H1 (cell line): ENCODE measurements at regions not wholly inside any gene's neighbourhood (a gene's known extent, or its start where the extent isn't known, plus 50 kb on each side); places are given as distances from the start of the nearest gene placed in this dataset.

Source experiments
- BRCA1 ChIP-seq: IDR thresholded peaks from 2 replicates; pipeline ENCODE4 v1.6.1; 2012; ENCODE audit warnings: low read depth, low read length, improper control_type of control experiment
- CTBP2 ChIP-seq: IDR thresholded peaks from 2 replicates; pipeline ENCODE4 v1.7.0; 2011; ENCODE audit warnings: borderline replicate concordance, mild to moderate bottlenecking, moderate library complexity, mixed read lengths, low read length; ENCODE audit not compliant: insufficient read depth, insufficient read length
- EGR1 ChIP-seq: IDR thresholded peaks from 2 replicates; pipeline ENCODE4 v1.6.1; 2011; ENCODE audit warnings: low read depth, low read length, borderline replicate concordance
- JUN ChIP-seq: IDR thresholded peaks from 2 replicates; pipeline ENCODE4 v1.6.1; 2011; ENCODE audit warnings: low read depth, mild to moderate bottlenecking, improper control_type of control experiment, low read length
- JUND ChIP-seq: IDR thresholded peaks from 2 replicates; pipeline ENCODE4 v1.6.1; 2011; ENCODE audit warnings: mild to moderate bottlenecking, improper control_type of control experiment, low read length
- RXRA ChIP-seq: IDR thresholded peaks from 2 replicates; pipeline ENCODE4 v1.6.1; 2011; ENCODE audit warnings: low read depth, mild to moderate bottlenecking, low read length, moderate library complexity; ENCODE audit not compliant: insufficient read depth
- SP2 ChIP-seq: IDR thresholded peaks from 2 replicates; pipeline ENCODE4 v1.6.1; 2012; ENCODE audit warnings: mild to moderate bottlenecking, low read length, inconsistent platforms
- TAF1 ChIP-seq: IDR thresholded peaks from 2 replicates; pipeline ENCODE4 v1.6.1; 2011; ENCODE audit warnings: mild to moderate bottlenecking, low read depth, low read length
- TEAD4 ChIP-seq: IDR thresholded peaks from 2 replicates; pipeline ENCODE4 v1.6.1; 2012; ENCODE audit warnings: low read depth, low read length, inconsistent platforms, mixed read lengths
- ZNF274 ChIP-seq: IDR thresholded peaks from 2 replicates; pipeline ENCODE4 v1.7.0; 2012; ENCODE audit warnings: low read length, borderline replicate concordance; ENCODE audit errors: extremely low read depth
- TF ChIP-seq, protein P1 (sequence below), 3 experiments: IDR thresholded peaks; 1 replicate in 2 of 3; 2 replicates in 1 of 3; pipeline versions ENCODE4 v1.5.1 to v1.6.1; 2011; ENCODE audit warnings: low read length in 3 of 3, mild to moderate bottlenecking in 3 of 3, inconsistent platforms in 2 of 3, low read depth in 1 of 3, moderate library complexity in 1 of 3; ENCODE audit not compliant: insufficient read depth in 1 of 3; ENCODE audit errors: control extremely low read depth in 1 of 3

DNA sequence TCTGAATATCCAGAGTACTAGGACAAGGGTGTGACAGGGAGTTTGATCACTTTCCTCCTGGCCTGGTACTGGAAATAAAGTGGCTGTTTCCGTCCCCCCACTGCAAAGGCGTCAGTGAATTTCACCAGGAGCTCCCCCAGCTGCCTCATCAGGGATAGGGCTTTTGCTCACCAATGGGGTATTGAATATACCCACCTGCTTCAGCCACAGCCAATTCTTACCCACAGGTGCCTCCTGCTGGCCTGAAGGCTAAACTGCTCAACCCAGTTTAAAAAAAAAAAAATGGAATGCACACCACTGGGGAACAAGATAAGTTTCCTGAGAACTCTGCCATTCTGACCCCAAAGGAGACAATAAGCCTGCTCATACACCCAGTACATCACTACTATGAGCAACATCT, 65.3 kb upstream of the MS4A8 start:
- TF ChIP-seq ZNF274: no peak
- TF ChIP-seq BRCA1: no peak
- no peak for TF ChIP-seq RXRA
- TF ChIP-seq, protein P1, sequence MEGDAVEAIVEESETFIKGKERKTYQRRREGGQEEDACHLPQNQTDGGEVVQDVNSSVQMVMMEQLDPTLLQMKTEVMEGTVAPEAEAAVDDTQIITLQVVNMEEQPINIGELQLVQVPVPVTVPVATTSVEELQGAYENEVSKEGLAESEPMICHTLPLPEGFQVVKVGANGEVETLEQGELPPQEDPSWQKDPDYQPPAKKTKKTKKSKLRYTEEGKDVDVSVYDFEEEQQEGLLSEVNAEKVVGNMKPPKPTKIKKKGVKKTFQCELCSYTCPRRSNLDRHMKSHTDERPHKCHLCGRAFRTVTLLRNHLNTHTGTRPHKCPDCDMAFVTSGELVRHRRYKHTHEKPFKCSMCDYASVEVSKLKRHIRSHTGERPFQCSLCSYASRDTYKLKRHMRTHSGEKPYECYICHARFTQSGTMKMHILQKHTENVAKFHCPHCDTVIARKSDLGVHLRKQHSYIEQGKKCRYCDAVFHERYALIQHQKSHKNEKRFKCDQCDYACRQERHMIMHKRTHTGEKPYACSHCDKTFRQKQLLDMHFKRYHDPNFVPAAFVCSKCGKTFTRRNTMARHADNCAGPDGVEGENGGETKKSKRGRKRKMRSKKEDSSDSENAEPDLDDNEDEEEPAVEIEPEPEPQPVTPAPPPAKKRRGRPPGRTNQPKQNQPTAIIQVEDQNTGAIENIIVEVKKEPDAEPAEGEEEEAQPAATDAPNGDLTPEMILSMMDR (IDR thresholded peaks at IDR 0.05; ENCODE audit: control extremely low read depth in 1 of 3, insufficient read depth in 1 of 3, low read depth in 1 of 3, low read length in 3 of 3): peak; percentile 62 to 86 (median 65)
- no peak for TF ChIP-seq TAF1
- no peak for TF ChIP-seq JUND
- no peak for TF ChIP-seq CTBP2
- no peak for TF ChIP-seq SP2
- TF ChIP-seq JUN: no peak
- TF ChIP-seq TEAD4: no peak
- no peak for TF ChIP-seq EGR1
